Endothelial cell (in vitro differentiated cells): ENCODE measurements at regions not wholly inside any gene's neighbourhood (a gene's known extent, or its start where the extent isn't known, plus 50 kb on each side); places are given as distances from the start of the nearest gene placed in this dataset.
A peak's percentile ranks its signal among the peaks of the same experiment; 100 is the strongest.

ENCODE experiments used
- DNase-seq: peaks from one replicate; pipeline ENCODE4 v3.0.0; 2021; ENCODE audit warnings: low spot score
- H3K27ac Mint-ChIP-seq: one replicate; pipeline ENCODE4 v1.8.0; 2021; ENCODE audit warnings: mixed read lengths, inconsistent platforms; ENCODE audit not compliant: unreplicated experiment
- H3K27me3 Mint-ChIP-seq: one replicate; pipeline ENCODE4 v1.8.0; 2021; ENCODE audit warnings: mild to moderate bottlenecking, moderate library complexity, mixed read lengths, inconsistent platforms; ENCODE audit not compliant: unreplicated experiment
- H3K36me3 Mint-ChIP-seq: one replicate; pipeline ENCODE4 v1.8.0; 2021; ENCODE audit warnings: mild to moderate bottlenecking, low read depth, mixed read lengths, inconsistent platforms; ENCODE audit not compliant: unreplicated experiment
- H3K4me1 Mint-ChIP-seq: one replicate; pipeline ENCODE4 v1.8.0; 2021; ENCODE audit warnings: mild to moderate bottlenecking, mixed read lengths, inconsistent platforms; ENCODE audit not compliant: unreplicated experiment
- H3K4me3 Mint-ChIP-seq: one replicate; pipeline ENCODE4 v1.8.0; 2021; ENCODE audit warnings: mild to moderate bottlenecking, mixed read lengths, inconsistent platforms; ENCODE audit not compliant: unreplicated experiment
- H3K9me3 Mint-ChIP-seq: one replicate; pipeline ENCODE4 v1.8.0; 2021; ENCODE audit warnings: mixed read lengths, inconsistent platforms; ENCODE audit not compliant: unreplicated experiment
- CTCF ChIP-seq: fragments of 200-600 bp; sonication (generic); IDR thresholded peaks from one replicate; pipeline ENCODE4 v1.5.0; 2021; ENCODE audit warnings: antibody characterized with exemption; ENCODE audit not compliant: unreplicated experiment

- Mint-ChIP-seq H3K9me3 (no peaks in the 10 kb centered on the region), H3K27me3 (no peaks in the 10 kb centered on the region), H3K27ac (no peak overlapping the region), H3K4me3 (no peak overlapping the region), H3K36me3 (no peaks in the 10 kb centered on the region), H3K4me1 (peaks cover 17% of the 10 kb centered on the region)
- no peak for TF ChIP-seq CTCF
- no peak for DNase-seq
These were observed 176.7 kb downstream of the GPAM start for GRCh38 chr10:112006831-112007230.

GRCh38 chr10:112022196-112022595 lies 161.4 kb downstream of the GPAM start:
- no peak for TF ChIP-seq CTCF
- Mint-ChIP-seq H3K27me3 (no peaks in the 10 kb centered on the region), H3K4me1 (no peaks in the 10 kb centered on the region), H3K4me3 (no peak overlapping the region), H3K27ac (no peak overlapping the region), H3K9me3 (no peaks in the 10 kb centered on the region), H3K36me3 (no peaks in the 10 kb centered on the region)
- DNase-seq = no peak

GRCh38 chr10:112024079-112024478 lies 159.5 kb downstream of the GPAM start:
- Mint-ChIP-seq H3K27ac (no peak overlapping the region), H3K9me3 (no peaks in the 10 kb centered on the region), H3K36me3 (no peaks in the 10 kb centered on the region), H3K27me3 (no peaks in the 10 kb centered on the region), H3K4me1 (no peaks in the 10 kb centered on the region), H3K4me3 (no peak overlapping the region)
- no peak for DNase-seq
- no peak for TF ChIP-seq CTCF

GRCh38 chr10:112025228-112025627 lies 158.3 kb downstream of the GPAM start:
- Mint-ChIP-seq H3K4me3 (no peak overlapping the region), H3K4me1 (no peaks in the 10 kb centered on the region), H3K27me3 (no peaks in the 10 kb centered on the region), H3K27ac (no peak overlapping the region), H3K36me3 (no peaks in the 10 kb centered on the region), H3K9me3 (no peaks in the 10 kb centered on the region)
- no peak for TF ChIP-seq CTCF
- no peak for DNase-seq

GRCh38 chr10:112026438-112026837 lies 157.1 kb downstream of the GPAM start:
- DNase-seq = peak; percentile 15
- Mint-ChIP-seq H3K4me3 (no peak overlapping the region), H3K27me3 (no peaks in the 10 kb centered on the region), H3K27ac (no peak overlapping the region), H3K4me1 (no peaks in the 10 kb centered on the region), H3K36me3 (no peaks in the 10 kb centered on the region), H3K9me3 (no peaks in the 10 kb centered on the region)
- peak; percentile 35 for TF ChIP-seq CTCF
